Neural cell (in vitro differentiated cells): ENCODE measurements at regions not wholly inside any gene's neighbourhood (a gene's known extent, or its start where the extent isn't known, plus 50 kb on each side); places are given as distances from the start of the nearest gene placed in this dataset.

Experiments
- H2AFZ ChIP-seq: fragments of 200-600, 300-800 bp; sonication (generic), shearing (Covaris generic); 2 replicates; pipeline ENCODE4 v1.6.0; 2014; ENCODE audit warnings: low read depth, mild to moderate bottlenecking, antibody characterized with exemption, low read length, moderate library complexity
- H3F3A ChIP-seq: fragments of 200-600 bp; shearing (Covaris generic); 2 replicates; pipeline ENCODE4 v1.6.1; 2016; ENCODE audit warnings: mild to moderate bottlenecking, moderate library complexity, mixed read lengths, antibody characterized with exemption, low read length; ENCODE audit not compliant: insufficient read depth, poor library complexity, severe bottlenecking
- H3K27ac ChIP-seq: fragments of 200-600, 300-800 bp; sonication (generic), shearing (Covaris generic); 2 replicates; pipeline ENCODE4 v1.5.1; 2014; ENCODE audit warnings: mild to moderate bottlenecking, low read length, moderate library complexity
- H3K27me3 ChIP-seq: fragments of 300-800, 200-600 bp; sonication (generic), shearing (Covaris generic); 2 replicates; pipeline ENCODE4 v1.6.0; 2014; ENCODE audit warnings: mild to moderate bottlenecking, low read depth, low read length, moderate library complexity; ENCODE audit not compliant: insufficient read depth
- H3K36me3 ChIP-seq: fragments of 300-800, 200-600 bp; sonication (generic), shearing (Covaris generic); 2 replicates; pipeline ENCODE4 v1.5.1; 2014; ENCODE audit warnings: mild to moderate bottlenecking, antibody characterized with exemption, low read length, moderate library complexity; ENCODE audit not compliant: insufficient read depth
- H3K4me2 ChIP-seq: fragments of 300-800, 200-600 bp; sonication (generic), shearing (Covaris generic); 2 replicates; pipeline ENCODE4 v1.6.0; 2014; ENCODE audit warnings: mild to moderate bottlenecking, low read length
- H3K4me3 ChIP-seq: fragments of 300-800, 200-600 bp; sonication (generic), shearing (Covaris generic); 2 replicates; pipeline ENCODE4 v1.5.1; 2014; ENCODE audit warnings: mild to moderate bottlenecking, low read length, moderate library complexity
- H3K79me2 ChIP-seq: fragments of 200-600 bp; shearing (Covaris generic); replicated peaks from 2 replicates; pipeline ENCODE4 v1.6.0; 2014; ENCODE audit warnings: mild to moderate bottlenecking, low read length, moderate library complexity; ENCODE audit not compliant: insufficient read depth
- H3K9ac ChIP-seq: fragments of 300-800, 200-600 bp; sonication (generic), shearing (Covaris generic); 2 replicates; pipeline ENCODE4 v1.6.1; 2016; ENCODE audit warnings: mild to moderate bottlenecking, low read length, mixed read lengths
- H3K9me2 ChIP-seq: fragments of 200-600 bp; shearing (Covaris generic); 2 replicates; pipeline ENCODE4 v1.6.1; 2016; ENCODE audit warnings: mild to moderate bottlenecking, low read length, mixed read lengths; ENCODE audit not compliant: insufficient read depth
- H3K9me3 ChIP-seq: fragments of 200-600, 300-800 bp; sonication (generic), shearing (Covaris generic); 2 replicates; pipeline ENCODE4 v1.6.1; 2016; ENCODE audit warnings: mild to moderate bottlenecking, mixed run types, low read length, moderate library complexity, mixed read lengths
- H4K20me1 ChIP-seq: fragments of 200-600 bp; shearing (Covaris generic); 2 replicates; pipeline ENCODE4 v1.6.1; 2016; ENCODE audit warnings: mild to moderate bottlenecking, mixed run types; ENCODE audit not compliant: insufficient read depth
- EP300 ChIP-seq: fragments of 450-650 bp; conservative IDR thresholded peaks from 2 replicates; pipeline ENCODE4 v1.6.1; 2014; ENCODE audit warnings: antibody characterized with exemption, mild to moderate bottlenecking, moderate library complexity; ENCODE audit not compliant: poor library complexity, severe bottlenecking
- EZH2 ChIP-seq: fragments of 200-600, 300-800 bp; shearing (Covaris generic), sonication (generic); IDR thresholded peaks from 2 replicates; pipeline ENCODE4 v1.6.1; 2014; ENCODE audit warnings: antibody characterized with exemption, low read length, borderline replicate concordance, mild to moderate bottlenecking; ENCODE audit not compliant: insufficient read depth, poor library complexity, severe bottlenecking
- MXI1 ChIP-seq: fragments of 450-650 bp; conservative IDR thresholded peaks from 2 replicates; pipeline ENCODE4 v1.6.1; 2014; ENCODE audit warnings: antibody characterized with exemption, mild to moderate bottlenecking; ENCODE audit not compliant: poor library complexity, severe bottlenecking
- POLR2AphosphoS5 ChIP-seq: IDR thresholded peaks from 2 replicates; pipeline ENCODE4 v1.6.1; 2012
- RAD21 ChIP-seq: fragments of 450-650 bp; conservative IDR thresholded peaks from 2 replicates; pipeline ENCODE4 v1.6.1; 2014; ENCODE audit warnings: antibody characterized with exemption, mild to moderate bottlenecking, moderate library complexity
- REST ChIP-seq: IDR thresholded peaks from 2 replicates; pipeline ENCODE4 v1.6.1; 2012; ENCODE audit warnings: borderline replicate concordance
- SMC3 ChIP-seq: fragments of 450-650 bp; conservative IDR thresholded peaks from 2 replicates; pipeline ENCODE4 v1.6.1; 2014; ENCODE audit warnings: antibody characterized with exemption, mild to moderate bottlenecking, moderate library complexity; ENCODE audit not compliant: poor library complexity
- TAF1 ChIP-seq: IDR thresholded peaks from 2 replicates; pipeline ENCODE4 v1.6.1; 2012; ENCODE audit warnings: low read depth
- TF ChIP-seq, protein P1 (sequence below): fragments of 450-650 bp; IDR thresholded peaks from 2 replicates; pipeline ENCODE4 v1.5.1; 2014; ENCODE audit warnings: antibody characterized with exemption, mild to moderate bottlenecking, moderate library complexity; ENCODE audit not compliant: poor library complexity, severe bottlenecking

DNA sequence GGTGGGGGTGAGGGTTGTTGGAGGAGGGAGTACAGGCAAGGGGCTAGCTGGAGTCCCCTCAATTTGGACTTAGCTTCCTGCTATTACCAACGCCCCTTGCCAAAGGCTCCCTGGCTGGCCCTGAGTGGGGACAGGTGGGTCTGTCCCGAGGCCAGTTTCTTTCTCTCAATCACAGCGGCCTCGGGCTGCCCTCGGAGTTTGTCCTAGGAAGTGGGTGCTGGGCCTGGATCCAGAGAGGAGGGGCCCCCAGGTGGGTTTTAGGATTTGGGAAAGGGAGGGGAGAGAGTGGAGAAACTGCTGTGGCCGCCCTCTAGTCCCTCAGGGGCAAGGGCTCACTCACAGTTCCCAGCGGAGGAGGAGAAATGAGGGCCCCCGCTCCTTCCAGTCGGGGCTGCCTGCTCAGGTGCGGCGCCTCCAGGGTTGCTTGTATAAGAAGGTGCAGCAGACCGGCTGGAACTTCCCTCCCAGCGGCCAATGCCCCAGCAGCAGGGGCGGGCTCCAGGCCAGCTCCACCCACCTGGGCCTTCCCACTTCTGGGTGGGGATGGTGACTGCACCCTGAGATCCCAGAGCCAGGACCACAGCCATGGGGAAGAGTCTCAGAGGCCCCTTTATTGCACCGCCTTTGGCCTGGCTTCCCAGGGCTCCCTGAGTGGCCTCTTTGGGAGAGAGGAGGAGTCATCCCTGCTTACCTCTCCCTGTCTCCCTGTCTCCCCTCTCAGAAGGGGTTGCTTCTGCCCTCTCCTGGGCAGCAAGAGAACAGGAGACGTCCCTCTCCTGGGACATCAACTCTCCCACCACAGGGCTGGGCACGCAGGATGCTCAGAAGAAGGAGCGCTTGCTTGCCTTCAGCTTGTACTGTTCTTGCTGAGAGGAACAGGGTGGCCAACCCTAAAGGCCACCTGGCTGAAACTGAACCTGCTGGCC, 112.0 kb upstream of the SMURF2 start:
- no peak overlapping the region for H3K9ac ChIP-seq
- no peaks in the 10 kb centered on the region for H3K9me2 ChIP-seq
- H2AFZ ChIP-seq = no peak overlapping the region
- H3K9me3 ChIP-seq = no peaks in the 10 kb centered on the region
- no peak overlapping the region for H3K4me3 ChIP-seq
- no peaks in the 10 kb centered on the region for H3F3A ChIP-seq
- H3K27me3 ChIP-seq = peaks cover 25% of the 10 kb centered on the region
- H3K4me2 ChIP-seq = no peak overlapping the region
- TF ChIP-seq, protein P1, sequence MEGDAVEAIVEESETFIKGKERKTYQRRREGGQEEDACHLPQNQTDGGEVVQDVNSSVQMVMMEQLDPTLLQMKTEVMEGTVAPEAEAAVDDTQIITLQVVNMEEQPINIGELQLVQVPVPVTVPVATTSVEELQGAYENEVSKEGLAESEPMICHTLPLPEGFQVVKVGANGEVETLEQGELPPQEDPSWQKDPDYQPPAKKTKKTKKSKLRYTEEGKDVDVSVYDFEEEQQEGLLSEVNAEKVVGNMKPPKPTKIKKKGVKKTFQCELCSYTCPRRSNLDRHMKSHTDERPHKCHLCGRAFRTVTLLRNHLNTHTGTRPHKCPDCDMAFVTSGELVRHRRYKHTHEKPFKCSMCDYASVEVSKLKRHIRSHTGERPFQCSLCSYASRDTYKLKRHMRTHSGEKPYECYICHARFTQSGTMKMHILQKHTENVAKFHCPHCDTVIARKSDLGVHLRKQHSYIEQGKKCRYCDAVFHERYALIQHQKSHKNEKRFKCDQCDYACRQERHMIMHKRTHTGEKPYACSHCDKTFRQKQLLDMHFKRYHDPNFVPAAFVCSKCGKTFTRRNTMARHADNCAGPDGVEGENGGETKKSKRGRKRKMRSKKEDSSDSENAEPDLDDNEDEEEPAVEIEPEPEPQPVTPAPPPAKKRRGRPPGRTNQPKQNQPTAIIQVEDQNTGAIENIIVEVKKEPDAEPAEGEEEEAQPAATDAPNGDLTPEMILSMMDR = no peak
- TF ChIP-seq MXI1 (no peak), EZH2 (no peak), TAF1 (no peak), REST (no peak), EP300 (no peak), POLR2AphosphoS5 (no peak), SMC3 (no peak), RAD21 (no peak)
- H3K79me2 ChIP-seq = no peaks in the 10 kb centered on the region
- no peaks in the 10 kb centered on the region for H3K36me3 ChIP-seq
- no peak overlapping the region for H3K27ac ChIP-seq
- no peaks in the 10 kb centered on the region for H4K20me1 ChIP-seq

- Histone ChIP-seq H3K9ac (no peak overlapping the region), H3K9me2 (no peaks in the 10 kb centered on the region), H3K9me3 (no peaks in the 10 kb centered on the region), H3K4me2 (no peak overlapping the region), H3K27me3 (peaks cover 20% of the 10 kb centered on the region), H3K79me2 (no peaks in the 10 kb centered on the region), H3K4me3 (no peak overlapping the region), H3K36me3 (no peaks in the 10 kb centered on the region), H3K27ac (no peak overlapping the region), H4K20me1 (no peaks in the 10 kb centered on the region), H3F3A (no peaks in the 10 kb centered on the region), H2AFZ (no peak overlapping the region)
- TF ChIP-seq MXI1 (no peak), TAF1 (no peak), REST (no peak), EP300 (no peak), RAD21 (no peak), POLR2AphosphoS5 (no peak), EZH2 (no peak), SMC3 (no peak)
- TF ChIP-seq, protein P1 = no peak
These were observed 111.3 kb upstream of the SMURF2 start for GRCh38 chr17:64773386-64773835.
